ENCODE measurements at regions not wholly inside any gene's neighbourhood (a gene's known extent, or its start where the extent isn't known, plus 50 kb on each side); places are given as distances from the start of the nearest gene placed in this dataset.

- no peak for TF ChIP-seq OSR1 (CRISPR knock-in tag; IDR thresholded peaks at IDR 0.05)
- TF ChIP-seq ZFP30 (CRISPR knock-in tag; IDR thresholded peaks at IDR 0.05), result no peak
- no peak for TF ChIP-seq GLIS3 (CRISPR knock-in tag; IDR thresholded peaks at IDR 0.05)
- TF ChIP-seq RARB (CRISPR knock-in tag; IDR thresholded peaks at IDR 0.05), result no peak
- no peak for TF ChIP-seq CSDC2 (CRISPR knock-in tag; IDR thresholded peaks at IDR 0.05)
- TF ChIP-seq ZFP3 (CRISPR knock-in tag; IDR thresholded peaks at IDR 0.05), result no peak
- no peak for TF ChIP-seq ESRRG (CRISPR knock-in tag; IDR thresholded peaks at IDR 0.05)
- no peak for TF ChIP-seq CREB5 (CRISPR knock-in tag; IDR thresholded peaks at IDR 0.05; ENCODE audit: low read depth)
- no peak for TF ChIP-seq PPARA (CRISPR knock-in tag; IDR thresholded peaks at IDR 0.05; ENCODE audit: borderline replicate concordance)
- no peak for TF ChIP-seq POU6F1 (CRISPR knock-in tag; IDR thresholded peaks at IDR 0.05; ENCODE audit: borderline replicate concordance, low read depth)
- no peak for TF ChIP-seq TOX (CRISPR knock-in tag; IDR thresholded peaks at IDR 0.05; ENCODE audit: borderline replicate concordance)
- TF ChIP-seq ISL1 (CRISPR knock-in tag; IDR thresholded peaks at IDR 0.05), result no peak
- TF ChIP-seq ZC3H10 (CRISPR knock-in tag; IDR thresholded peaks at IDR 0.05), result no peak
- no peak for TF ChIP-seq ZNF8 (CRISPR knock-in tag; IDR thresholded peaks at IDR 0.05)
- no peak for TF ChIP-seq PATZ1 (CRISPR knock-in tag; IDR thresholded peaks at IDR 0.05; ENCODE audit: borderline replicate concordance)
- no peak for TF ChIP-seq TSHZ2 (CRISPR knock-in tag; IDR thresholded peaks at IDR 0.05)
- no peak for TF ChIP-seq ARNTL (CRISPR knock-in tag; IDR thresholded peaks at IDR 0.05; ENCODE audit: borderline replicate concordance, low read depth)
These were observed 286.4 kb upstream of the LRRTM4 start for GRCh38 chr2:77808599-77808998.

GRCh38 chr2:77813599-77813998, 291.4 kb upstream of the LRRTM4 start:
- no peak for ATAC-seq
- TF ChIP-seq ISL1 (CRISPR knock-in tag; IDR thresholded peaks at IDR 0.05) (no peak), CREB5 (CRISPR knock-in tag; IDR thresholded peaks at IDR 0.05; ENCODE audit: low read depth) (no peak), CSDC2 (CRISPR knock-in tag; IDR thresholded peaks at IDR 0.05) (no peak), ESRRG (CRISPR knock-in tag; IDR thresholded peaks at IDR 0.05) (no peak), ZFP3 (CRISPR knock-in tag; IDR thresholded peaks at IDR 0.05) (no peak), ZFP30 (CRISPR knock-in tag; IDR thresholded peaks at IDR 0.05) (no peak), PATZ1 (CRISPR knock-in tag; IDR thresholded peaks at IDR 0.05; ENCODE audit: borderline replicate concordance) (no peak), ARNTL (CRISPR knock-in tag; IDR thresholded peaks at IDR 0.05; ENCODE audit: borderline replicate concordance, low read depth) (no peak), OSR1 (CRISPR knock-in tag; IDR thresholded peaks at IDR 0.05) (no peak), CSRNP3 (CRISPR knock-in tag; IDR thresholded peaks at IDR 0.05) (no peak), PPARA (CRISPR knock-in tag; IDR thresholded peaks at IDR 0.05; ENCODE audit: borderline replicate concordance) (no peak), TSHZ2 (CRISPR knock-in tag; IDR thresholded peaks at IDR 0.05) (no peak), TCF4 (CRISPR knock-in tag; IDR thresholded peaks at IDR 0.05; ENCODE audit: borderline replicate concordance) (no peak), BACH2 (CRISPR knock-in tag; IDR thresholded peaks at IDR 0.05; ENCODE audit: borderline replicate concordance) (no peak), ZNF565 (CRISPR knock-in tag; conservative IDR thresholded peaks at IDR 0.05; ENCODE audit: low read depth) (no peak), POU6F1 (CRISPR knock-in tag; IDR thresholded peaks at IDR 0.05; ENCODE audit: borderline replicate concordance, low read depth) (no peak), GLIS3 (CRISPR knock-in tag; IDR thresholded peaks at IDR 0.05) (no peak)

More at GRCh38 chr2:77808599-77808998, 286.4 kb upstream of the LRRTM4 start:
- no peak for ATAC-seq

Data from SK-N-SH treated with all-trans-retinoic acid at 6 μM for 48 hours (cell line).